SW480 (cell line): ENCODE measurements at regions not wholly inside any gene's neighbourhood (a gene's known extent, or its start where the extent isn't known, plus 50 kb on each side); places are given as distances from the start of the nearest gene placed in this dataset.

Source experiments
- DNase-seq: peaks from one replicate; pipeline ENCODE4 v3.0.0-alpha.2; 2016; ENCODE audit warnings: low spot score

GRCh38 chr21:16834791-16835190 lies 678.1 kb upstream of the CXADR start:
- DNase-seq: no peak

GRCh38 chr21:16837321-16837720 lies 675.5 kb upstream of the CXADR start:
- no peak for DNase-seq

GRCh38 chr21:16837721-16838120 lies 675.1 kb upstream of the CXADR start:
- no peak for DNase-seq

GRCh38 chr21:16838331-16838730 lies 674.5 kb upstream of the CXADR start:
- no peak for DNase-seq

- no peak for DNase-seq
These were observed 672.3 kb upstream of the CXADR start for GRCh38 chr21:16840538-16840937.

GRCh38 chr21:16841975-16842695 lies 670.7 kb upstream of the CXADR start:
- DNase-seq: no peak

GRCh38 chr21:16842696-16843035 lies 670.2 kb upstream of the CXADR start:
- DNase-seq: no peak

- DNase-seq: no peak
These were observed 665.6 kb upstream of the CXADR start for GRCh38 chr21:16847211-16847610.

- no peak for DNase-seq
These were observed 661.8 kb upstream of the CXADR start for GRCh38 chr21:16851054-16851453.

GRCh38 chr21:16855164-16855667 lies 657.6 kb upstream of the CXADR start:
- DNase-seq: no peak

- no peak for DNase-seq
These were observed 649.4 kb upstream of the CXADR start for GRCh38 chr21:16863362-16863905.

GRCh38 chr21:16863908-16864307 lies 648.9 kb upstream of the CXADR start:
- DNase-seq: no peak

GRCh38 chr21:16865632-16866031 lies 647.2 kb upstream of the CXADR start:
- no peak for DNase-seq

- DNase-seq: no peak
These were observed 646.0 kb upstream of the CXADR start for GRCh38 chr21:16866851-16867250.

GRCh38 chr21:16870103-16870502 lies 642.7 kb upstream of the CXADR start:
- DNase-seq: no peak

GRCh38 chr21:16872616-16873015 lies 640.2 kb upstream of the CXADR start:
- DNase-seq: no peak

GRCh38 chr21:16873176-16873575 lies 639.7 kb upstream of the CXADR start:
- DNase-seq: no peak

GRCh38 chr21:16873596-16873995 lies 639.2 kb upstream of the CXADR start:
- DNase-seq: no peak

- no peak for DNase-seq
These were observed 633.4 kb upstream of the CXADR start for GRCh38 chr21:16879479-16879878.

- no peak for DNase-seq
These were observed 621.0 kb upstream of the CXADR start for GRCh38 chr21:16891821-16892220.

- no peak for DNase-seq
These were observed 612.2 kb upstream of the CXADR start for GRCh38 chr21:16900685-16901084.

- no peak for DNase-seq
These were observed 604.8 kb upstream of the CXADR start for GRCh38 chr21:16908077-16908476.

GRCh38 chr21:16910435-16911165 lies 602.2 kb upstream of the CXADR start:
- DNase-seq: no peak
